ENCODE measurements at regions not wholly inside any gene's neighbourhood (a gene's known extent, or its start where the extent isn't known, plus 50 kb on each side); places are given as distances from the start of the nearest gene placed in this dataset.

GRCh38 chr18:56158676-56159075 lies 479.7 kb downstream of the TXNL1 start:
- TF ChIP-seq CTCF (IDR thresholded peaks at IDR 0.05) = no peak
- no peak overlapping the region for H3K4me3 ChIP-seq
- no peak overlapping the region for H3K27ac ChIP-seq
- no peak for DNase-seq (ENCODE audit: low spot score)

GRCh38 chr18:56157541-56157940 lies 480.9 kb downstream of the TXNL1 start:
- no peak overlapping the region for H3K27ac ChIP-seq
- H3K4me3 ChIP-seq = no peak overlapping the region
- DNase-seq (ENCODE audit: low spot score) = no peak
- TF ChIP-seq CTCF (IDR thresholded peaks at IDR 0.05) = no peak

- Histone ChIP-seq H3K4me3 (no peak overlapping the region), H3K27ac (no peak overlapping the region)
- no peak for TF ChIP-seq CTCF (IDR thresholded peaks at IDR 0.05)
- no peak for DNase-seq (ENCODE audit: low spot score)
Measured at GRCh38 chr18:56152551-56153310, 485.7 kb downstream of the TXNL1 start.

GRCh38 chr18:56148373-56148772 lies 490.0 kb downstream of the TXNL1 start:
- DNase-seq (ENCODE audit: low spot score) = no peak
- Histone ChIP-seq H3K4me3 (no peak overlapping the region), H3K27ac (no peak overlapping the region)
- no peak for TF ChIP-seq CTCF (IDR thresholded peaks at IDR 0.05)

GRCh38 chr18:56146565-56146964 lies 491.8 kb downstream of the TXNL1 start:
- no peak overlapping the region for H3K27ac ChIP-seq
- no peak for TF ChIP-seq CTCF (IDR thresholded peaks at IDR 0.05)
- no peak for DNase-seq (ENCODE audit: low spot score)
- H3K4me3 ChIP-seq = no peak overlapping the region

- TF ChIP-seq CTCF (IDR thresholded peaks at IDR 0.05) = no peak
- DNase-seq (ENCODE audit: low spot score) = no peak
- no peak overlapping the region for H3K4me3 ChIP-seq
- H3K27ac ChIP-seq = no peak overlapping the region
Measured at GRCh38 chr18:56142001-56142400, 496.4 kb downstream of the TXNL1 start.

- Histone ChIP-seq H3K4me3 (no peak overlapping the region), H3K27ac (peak overlapping the region; percentile 38 to 39)
- DNase-seq (ENCODE audit: low spot score) = no peak
- TF ChIP-seq CTCF (IDR thresholded peaks at IDR 0.05) = no peak
Measured at GRCh38 chr18:56139792-56140254, 498.6 kb downstream of the TXNL1 start.
